ENCODE measurements at regions not wholly inside any gene's neighbourhood (a gene's known extent, or its start where the extent isn't known, plus 50 kb on each side); places are given as distances from the start of the nearest gene placed in this dataset.

DNA sequence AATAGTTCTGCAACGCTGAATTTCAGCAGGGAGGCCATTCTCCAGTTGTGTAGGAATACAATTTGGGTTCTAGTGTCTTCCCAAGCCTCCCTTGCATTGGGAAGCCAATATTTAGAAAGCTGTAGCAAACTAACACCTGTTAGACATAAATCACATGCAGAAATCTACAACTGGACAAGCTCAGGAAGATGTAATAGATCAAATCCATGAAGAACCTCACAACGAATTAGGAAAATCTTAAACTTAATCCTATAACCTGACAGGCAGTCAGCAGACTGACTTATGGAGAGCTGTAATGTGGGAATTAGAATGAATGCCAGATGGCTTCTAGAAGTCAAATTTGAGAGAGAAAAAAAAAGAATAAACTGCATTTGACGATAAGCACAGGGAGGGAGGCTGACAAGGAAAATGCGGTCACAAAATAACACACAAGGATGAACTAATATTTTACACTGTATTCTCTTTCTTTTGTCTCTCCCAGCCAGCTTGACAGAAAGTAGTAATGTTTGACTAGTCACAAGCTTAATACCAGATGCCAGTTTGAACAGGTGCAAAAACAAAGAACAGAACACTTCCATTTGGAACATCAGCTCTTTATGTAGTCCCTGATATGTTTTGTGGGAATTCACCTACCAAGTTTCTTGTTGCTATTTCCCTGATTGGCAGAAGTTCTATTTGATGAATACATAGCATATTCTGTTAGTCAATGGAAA, 50.8 kb upstream of the FANCL start:
- DNase-seq (ENCODE audit: low read depth in 2 of 2, low spot score in 1 of 2): no peak
